AG08396 (cell line): ENCODE measurements at regions not wholly inside any gene's neighbourhood (a gene's known extent, or its start where the extent isn't known, plus 50 kb on each side); places are given as distances from the start of the nearest gene placed in this dataset.
A peak's percentile ranks its signal among the peaks of the same experiment; 100 is the strongest.
"Not testable (repeated sequence)": the region's sequence is repeated elsewhere in the genome, so short reads cannot be mapped to it uniquely, and the experiment has no call there.

Experiments
- DNase-seq: peaks from one replicate; pipeline ENCODE4 v3.0.0; 2012; ENCODE audit warnings: low spot score, mixed read lengths

DNA sequence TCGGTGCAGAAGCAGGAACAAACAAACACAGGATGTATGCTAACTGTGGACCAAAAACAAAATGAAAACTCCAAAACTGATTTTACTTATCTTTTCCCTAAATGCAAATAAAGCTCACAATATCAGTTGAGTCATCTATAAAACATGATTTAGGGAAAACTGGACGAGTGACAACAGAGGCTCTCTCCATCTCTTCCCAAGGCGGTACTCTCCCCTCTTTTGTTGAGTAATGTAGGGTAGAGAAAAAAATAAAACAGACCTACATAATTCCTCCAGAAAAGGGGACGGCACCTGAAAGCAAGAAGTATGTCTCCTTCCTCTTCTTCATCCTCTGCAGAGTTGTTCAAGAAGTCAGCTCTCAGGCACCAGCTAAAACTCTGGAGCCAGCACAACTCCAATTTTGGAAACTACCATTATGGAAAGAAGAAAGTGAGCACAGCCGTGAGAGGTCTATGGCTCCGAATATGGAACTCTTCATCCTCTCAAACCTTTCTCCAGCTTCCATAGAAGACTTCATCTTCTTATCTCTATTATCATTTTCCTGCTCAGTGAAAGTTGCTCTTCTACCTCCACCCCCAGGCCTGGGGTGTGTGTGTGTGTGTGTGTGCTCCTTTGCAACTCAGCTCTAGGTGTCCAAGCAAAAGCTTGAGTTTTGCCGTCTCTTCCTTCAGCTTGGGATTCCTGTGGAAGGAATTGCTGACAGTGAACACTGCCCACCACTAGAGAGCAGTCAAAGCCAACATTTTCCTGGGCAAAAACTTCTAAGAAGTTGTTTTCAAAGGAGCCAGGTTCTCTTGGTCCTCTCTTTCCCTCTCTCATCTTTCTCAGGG lies 155.4 kb downstream of the DIO2 start:
- DNase-seq: peak; percentile 60

DNA sequence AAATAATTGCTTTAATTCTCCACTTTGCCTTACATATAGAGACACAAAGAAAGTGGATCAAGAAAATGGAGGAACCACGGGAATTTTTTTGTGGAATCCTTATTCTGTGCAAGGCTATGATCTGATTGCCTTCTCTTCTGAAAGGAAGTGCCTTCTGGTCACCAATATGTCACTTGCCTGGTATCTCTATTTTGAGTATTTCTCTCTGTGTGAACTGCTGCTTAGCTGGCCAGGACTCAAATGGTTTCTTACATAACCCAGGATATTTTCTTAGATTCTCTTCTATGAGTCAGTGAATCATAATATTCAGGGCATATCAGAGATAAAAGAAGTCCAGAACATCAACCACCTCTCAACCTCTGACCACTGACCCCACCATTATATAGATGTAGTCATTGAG lies 156.1 kb downstream of the DIO2 start:
- DNase-seq: no peak

DNA sequence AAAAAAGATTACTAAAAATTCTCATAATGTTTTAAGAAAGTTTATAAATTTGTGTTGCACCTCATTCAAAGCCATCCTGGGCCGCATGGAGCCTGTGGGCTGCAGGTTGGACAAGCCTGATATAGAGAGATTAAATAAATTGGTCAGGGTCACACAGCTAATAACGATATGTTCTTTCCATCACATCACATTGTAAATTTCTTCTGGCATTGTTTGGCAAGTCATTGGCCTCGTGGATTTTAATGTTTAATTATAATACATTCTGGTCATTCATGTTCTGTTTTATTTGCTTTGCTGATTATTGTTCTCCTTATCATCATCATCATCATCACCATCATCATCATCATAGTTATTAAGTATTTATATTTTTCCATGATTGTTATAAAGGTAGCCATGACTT lies 157.3 kb downstream of the DIO2 start:
- DNase-seq: no peak

DNA sequence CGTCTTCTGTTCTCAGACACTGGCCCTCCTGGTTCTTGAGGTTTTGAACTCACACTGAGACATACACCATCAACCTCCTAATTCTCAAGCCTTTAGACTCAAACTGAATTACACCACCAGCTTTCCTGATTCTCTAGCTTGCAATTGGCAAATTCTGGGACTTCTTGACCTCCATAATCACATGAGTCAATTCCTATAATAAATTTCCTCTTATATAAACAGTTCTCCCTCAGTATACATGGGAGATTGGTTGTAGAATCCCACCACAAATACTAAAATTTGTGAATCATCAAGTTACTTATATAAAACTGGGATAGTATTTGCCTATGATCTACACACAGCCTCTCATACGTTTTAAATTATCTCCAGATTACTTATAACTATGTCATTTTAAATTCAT lies 162.2 kb downstream of the DIO2 start:
- DNase-seq: no peak

DNA sequence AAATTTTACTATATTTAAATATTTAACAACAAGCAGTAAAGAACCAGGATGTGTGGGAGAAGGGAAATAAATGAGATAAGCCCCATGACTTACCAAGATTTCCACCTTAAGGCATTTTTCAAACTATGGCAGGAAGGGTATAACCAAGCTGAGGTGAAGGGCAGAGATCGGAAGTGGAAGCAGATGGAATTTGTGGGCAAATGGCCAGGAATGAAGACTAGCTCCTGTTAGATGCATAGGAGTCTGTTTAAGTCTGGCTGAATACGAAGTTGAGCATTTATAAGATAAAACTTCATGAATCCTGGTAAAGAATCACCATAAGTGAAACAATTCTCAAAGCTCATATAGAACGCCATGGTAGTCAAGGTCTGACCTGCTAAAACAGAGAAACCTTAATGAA lies 163.5 kb downstream of the DIO2 start:
- DNase-seq: no peak

DNA sequence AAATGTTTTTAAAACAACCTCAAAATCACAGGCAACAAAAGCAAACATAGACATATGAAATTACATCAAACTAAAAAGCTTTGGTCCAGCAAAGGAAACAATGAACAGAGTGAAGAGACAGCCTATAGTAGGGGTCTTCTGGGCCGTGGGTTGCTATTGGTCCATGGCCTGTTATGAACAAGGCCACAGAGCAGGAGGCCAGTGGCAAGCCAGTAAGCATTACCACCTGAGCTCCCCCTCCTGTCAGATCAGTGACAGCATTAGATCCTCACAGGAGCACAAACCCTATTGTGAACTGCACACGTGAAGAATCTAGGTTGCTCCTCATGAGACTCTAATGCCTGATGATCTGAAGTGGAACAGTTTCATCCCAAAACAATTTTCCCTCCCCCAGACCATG lies 174.0 kb downstream of the DIO2 start:
- no peak for DNase-seq

DNA sequence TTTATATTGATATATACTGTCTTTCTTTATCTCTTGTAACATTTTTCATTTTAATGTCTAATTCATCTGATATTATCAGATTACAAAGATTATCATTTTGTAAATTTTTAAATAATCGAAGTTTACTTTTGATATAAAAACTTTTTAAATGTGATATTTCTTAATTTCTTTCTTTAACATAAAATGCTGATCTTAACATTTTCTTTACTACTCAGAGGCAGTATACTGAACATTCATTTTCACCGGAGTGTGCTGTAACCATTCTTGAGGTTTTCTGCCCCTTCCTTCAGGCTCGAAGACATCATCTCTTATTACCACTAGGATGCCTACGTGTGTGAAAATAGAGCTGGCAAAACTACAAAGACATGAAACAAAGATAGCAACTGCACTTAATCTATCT lies 186.9 kb downstream of the DIO2 start:
- no peak for DNase-seq

DNA sequence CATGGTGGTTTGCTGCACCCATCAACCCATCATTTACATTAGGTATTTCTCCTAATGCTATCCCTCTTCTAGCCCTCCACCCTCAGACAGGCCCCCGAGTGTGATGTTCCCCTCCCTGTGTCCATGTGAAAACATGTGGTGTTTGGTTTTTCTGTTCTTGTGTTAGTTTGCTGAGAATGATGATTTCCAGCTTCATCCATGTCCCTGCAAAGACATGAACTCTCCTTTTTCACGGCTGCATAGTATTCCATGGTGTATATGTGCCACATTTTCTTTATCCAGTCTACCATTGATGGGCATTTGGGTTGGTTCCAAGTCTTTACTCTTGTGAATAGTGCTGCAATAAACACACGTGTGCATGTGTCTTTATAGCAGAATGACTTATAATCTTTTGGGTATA lies 192.8 kb downstream of the DIO2 start:
- not testable (repeated sequence) for DNase-seq

DNA sequence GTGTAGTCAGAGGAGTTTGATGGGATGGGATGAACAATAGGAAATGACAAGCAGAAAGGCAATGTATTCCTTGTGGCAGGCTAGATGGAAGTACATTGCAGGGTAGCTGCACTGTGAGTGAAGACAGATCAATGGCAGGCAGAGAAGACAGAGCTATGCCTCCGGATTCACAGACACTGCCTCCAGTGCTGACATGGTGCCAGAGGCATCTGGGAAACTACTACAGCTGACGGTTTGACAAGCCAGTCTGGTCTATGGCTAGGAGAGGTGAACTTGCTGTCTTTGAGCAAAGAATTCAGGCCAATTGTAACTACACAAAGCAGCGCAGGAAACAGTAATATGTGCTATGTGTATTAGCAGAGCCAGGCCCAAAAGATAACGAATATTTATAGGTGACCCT lies 193.5 kb downstream of the DIO2 start:
- no peak for DNase-seq

DNA sequence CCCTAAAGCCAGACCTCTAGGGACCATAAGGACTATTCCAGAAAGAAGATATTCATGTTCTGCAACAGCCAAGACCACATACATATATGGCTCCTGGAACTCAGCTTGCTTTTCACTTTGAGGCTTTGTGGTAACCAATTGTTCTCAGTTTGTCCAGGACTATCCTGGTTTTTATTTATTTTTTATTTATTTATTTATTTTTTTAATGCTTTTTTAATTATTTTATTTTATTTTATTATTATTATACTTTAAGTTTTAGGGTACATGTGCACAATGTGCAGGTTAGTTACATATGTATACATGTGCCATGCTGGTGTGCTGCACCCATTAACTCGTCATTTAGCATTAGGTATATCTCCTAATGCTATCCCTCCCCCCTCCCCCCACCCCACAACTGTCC lies 201.1 kb downstream of the DIO2 start:
- not testable (repeated sequence) for DNase-seq

DNA sequence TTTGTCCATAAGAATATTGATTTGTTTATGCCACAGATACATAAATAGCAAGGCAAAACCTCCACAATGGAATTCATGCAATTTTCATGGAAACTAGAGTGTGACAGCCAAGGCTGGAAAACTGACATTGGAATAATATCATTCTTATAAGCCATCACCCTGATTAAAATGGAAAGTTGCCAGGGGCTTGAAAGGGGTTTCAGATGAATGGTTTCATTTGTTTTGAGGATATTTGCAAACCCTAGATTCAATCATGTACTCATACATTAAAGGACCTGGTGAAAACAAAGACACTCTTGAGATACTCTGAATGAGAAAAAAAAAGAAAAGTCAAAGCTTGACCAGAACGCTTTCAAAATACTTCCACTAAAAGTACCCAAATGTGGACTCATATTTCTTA lies 205.7 kb downstream of the DIO2 start:
- DNase-seq: no peak

DNA sequence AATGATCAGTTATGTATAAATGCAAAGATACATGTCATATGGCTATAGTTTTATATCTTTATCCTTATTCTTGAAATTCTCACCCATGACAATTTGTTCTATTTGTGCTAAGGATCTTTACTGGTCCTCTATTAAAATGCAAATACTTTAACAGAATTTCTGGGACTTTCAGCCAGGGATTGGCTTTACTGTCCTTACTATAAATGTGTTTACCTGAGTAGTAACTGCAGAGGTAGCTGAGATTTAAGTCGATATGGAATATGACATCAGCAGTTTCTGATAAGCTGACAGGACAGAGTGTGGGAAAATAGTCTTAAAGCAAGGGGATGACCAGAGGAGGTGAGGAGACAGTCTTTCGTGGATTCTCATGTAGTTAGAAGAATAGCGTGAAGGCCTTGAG lies 206.4 kb downstream of the DIO2 start:
- DNase-seq: no peak

DNA sequence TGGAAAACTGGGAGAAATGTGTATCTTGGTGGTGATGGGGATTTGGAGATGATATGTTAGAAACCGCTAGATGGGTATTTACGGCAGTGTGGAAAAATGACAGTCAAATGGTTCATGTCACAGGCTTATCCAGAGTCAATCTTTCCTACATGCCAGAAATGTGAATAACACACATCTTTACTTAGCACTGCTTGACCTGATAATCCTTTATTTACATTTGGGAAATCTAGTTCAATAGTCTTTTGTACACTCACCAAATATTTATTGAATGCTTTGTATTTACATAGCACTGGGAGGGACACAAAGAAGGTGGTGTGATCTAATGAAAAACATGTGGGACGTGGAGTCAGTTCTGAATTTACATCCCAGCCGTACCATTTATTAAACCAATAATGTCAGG lies 208.2 kb downstream of the DIO2 start:
- peak; percentile 3 for DNase-seq

DNA sequence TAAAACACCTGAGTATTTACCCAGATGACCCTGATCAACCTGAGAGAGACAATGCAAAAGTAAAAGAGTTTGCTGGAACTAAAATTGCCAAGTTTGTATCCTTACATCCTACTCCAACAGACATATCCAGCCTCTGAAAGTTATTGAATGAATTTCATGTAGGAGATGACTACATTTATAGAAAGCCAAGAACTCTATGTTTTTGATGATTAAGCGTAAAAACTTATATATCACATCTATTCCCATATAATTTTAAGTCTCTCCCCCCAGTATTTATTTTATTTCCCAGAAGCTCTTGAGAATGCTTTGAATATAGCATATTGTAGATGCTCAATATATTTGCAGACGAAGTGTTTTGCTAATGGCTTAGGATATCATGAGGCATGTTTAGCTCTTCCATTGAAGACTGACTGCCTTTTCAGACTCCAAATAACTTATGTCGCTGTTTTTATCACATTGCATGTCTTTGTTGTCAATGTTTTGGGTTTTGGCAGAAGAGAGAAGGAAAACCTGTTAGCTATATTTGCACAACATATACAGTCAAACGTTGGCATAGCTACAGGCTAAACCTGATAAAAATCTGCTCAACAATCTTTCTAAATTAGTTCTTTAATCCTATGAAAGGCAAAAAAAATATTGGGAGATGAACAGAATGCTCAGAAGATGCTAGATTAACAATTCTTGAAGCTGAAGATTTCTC lies 213.6 kb downstream of the DIO2 start:
- no peak for DNase-seq

DNA sequence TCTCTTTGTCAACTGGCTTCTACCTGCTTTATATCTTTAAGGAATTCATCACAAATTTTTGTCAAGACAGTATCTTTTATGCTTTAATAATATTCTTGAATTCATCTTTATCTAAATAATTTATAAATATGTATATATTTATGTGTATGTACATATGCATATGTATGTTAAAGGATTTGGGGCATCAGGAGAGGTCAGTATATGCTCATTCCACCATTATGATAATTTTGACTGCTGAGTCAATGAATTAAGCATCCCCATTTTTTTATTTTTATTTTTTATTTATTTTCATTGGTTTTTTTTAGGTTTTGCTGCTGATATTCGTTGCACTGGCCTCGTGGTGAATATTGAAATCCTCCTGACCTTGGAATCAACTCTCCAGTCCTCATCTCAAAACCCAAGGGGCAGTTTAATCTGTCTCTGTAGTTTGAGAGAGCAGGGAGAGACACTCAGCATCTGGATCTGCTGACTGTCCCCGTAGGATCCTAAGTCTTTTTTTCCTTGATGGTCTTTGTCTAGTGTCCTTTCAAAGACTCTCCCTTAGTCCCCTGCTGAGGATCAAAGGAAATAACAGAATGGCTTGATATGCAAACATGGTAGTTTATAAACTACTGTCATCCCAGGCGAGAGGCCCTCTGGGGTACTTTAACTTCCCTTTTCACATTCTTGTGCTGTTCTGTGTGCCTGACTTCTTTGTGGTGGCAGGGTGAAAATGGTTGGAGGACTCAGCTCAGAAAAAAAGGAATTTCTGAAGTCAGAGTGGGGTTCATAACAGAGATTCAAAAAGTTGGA lies 218.7 kb downstream of the DIO2 start:
- DNase-seq: no peak

DNA sequence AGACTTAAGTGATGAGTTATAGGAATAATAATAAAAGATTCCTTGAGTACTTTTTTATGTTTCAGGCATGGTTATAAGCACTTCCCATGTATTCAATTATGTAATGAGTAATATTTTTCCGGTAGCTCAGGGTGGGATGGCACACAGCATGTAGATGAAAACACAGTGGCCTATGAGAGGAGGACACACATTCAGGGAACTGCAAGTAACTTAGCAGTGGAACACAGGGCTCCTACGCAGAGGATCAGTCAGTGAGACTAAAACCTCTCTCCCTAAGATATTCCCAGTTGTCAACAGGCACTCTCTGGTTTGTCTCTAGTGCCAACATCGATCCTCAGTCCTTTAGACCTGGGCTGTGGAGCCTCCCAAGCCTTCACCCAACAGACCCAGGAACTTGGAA lies 219.4 kb downstream of the DIO2 start:
- DNase-seq: no peak

DNA sequence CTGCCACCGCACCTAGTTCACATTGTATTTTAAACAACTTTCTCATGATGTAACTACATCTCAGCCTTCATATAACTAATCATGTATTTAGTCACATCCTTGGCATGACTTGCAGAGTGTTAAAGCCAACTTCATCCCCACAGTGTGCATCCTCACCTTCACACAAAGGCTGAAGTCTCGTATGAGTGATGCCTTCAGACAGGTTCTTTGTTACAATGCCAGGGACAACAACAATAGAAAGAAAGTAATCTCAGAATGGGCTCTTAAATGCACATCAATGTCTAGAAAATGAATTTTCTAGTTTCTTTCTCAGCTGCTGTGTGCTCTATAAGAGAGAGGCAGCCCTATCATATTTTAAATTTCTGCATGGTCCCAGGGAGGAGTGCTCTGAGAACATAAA lies 221.3 kb downstream of the DIO2 start:
- no peak for DNase-seq

DNA sequence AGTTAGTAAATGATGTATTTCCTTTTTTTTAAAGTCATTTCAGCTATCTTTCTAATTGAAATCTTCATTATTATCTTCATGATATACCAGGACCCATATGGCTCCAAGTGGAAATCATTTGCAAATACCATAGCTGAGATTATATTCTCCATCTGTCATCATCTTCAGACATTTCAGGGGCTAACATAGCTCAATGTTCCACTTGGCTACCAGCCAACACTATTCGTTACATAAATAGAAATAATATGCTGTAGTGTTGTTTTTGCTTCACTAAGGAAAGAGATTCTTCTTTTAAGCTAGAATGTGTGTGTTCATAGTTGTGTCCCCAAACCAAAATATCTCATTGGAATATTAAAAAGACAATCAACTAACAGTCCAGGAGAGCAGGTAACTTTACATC lies 225.1 kb downstream of the DIO2 start:
- no peak for DNase-seq

DNA sequence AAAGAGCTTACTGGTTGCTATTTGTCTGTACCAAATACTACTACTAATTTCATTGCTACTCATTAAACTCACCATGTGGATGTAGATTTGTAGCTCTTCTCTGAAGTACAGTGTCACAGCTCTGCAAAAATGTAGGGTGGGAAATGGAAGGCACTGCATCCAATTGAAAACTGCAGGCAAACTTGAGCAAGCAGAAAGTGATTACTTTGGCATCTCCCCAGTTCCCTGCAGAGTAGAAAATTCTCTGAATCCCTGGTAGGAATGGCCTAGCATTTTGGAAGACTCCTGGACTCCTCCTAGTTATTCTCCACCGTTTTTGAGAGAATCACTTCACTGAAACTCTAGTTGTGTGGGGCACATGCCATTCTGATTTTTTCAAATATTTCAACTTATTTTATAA lies 239.1 kb downstream of the DIO2 start:
- DNase-seq: no peak

DNA sequence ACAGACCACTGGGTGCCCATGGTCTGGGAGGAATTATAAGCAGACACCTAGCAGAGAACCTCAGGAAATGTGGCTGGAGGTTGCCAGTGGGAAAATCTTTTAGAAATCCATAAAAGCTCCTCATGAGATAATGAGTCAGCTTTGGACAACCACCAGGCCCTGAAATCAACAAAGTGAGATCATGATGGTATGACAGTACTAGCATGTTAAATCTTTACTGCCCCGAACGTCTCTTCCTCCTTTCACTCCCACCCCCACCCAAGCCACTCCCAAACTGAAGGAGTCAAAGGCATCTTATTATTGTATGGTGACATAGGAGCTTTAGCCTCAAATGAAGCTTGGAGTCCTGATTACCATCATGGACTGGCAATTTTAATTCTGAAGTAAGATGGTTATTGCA lies 240.0 kb downstream of the DIO2 start:
- peak; percentile 6 for DNase-seq

DNA sequence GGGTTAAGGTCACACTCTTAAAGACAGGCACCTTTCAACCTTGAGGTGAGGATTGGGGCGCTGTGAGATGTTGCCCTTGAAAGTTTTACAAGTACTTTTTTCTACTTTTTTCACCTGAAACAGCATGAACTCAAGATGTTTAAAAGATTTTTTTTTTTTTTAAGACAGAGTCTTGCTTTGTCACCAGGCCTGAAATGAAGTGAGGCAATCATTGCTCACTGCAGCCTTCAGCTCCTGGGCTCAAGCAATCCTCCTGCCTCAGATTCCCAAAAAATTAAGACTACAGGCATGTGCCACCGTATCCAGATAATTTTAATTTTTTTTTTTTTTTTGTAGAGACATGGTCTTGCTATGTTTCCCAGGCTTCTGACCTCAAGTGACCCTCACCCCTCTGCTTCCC lies 243.9 kb downstream of the DIO2 start:
- DNase-seq: no peak

DNA sequence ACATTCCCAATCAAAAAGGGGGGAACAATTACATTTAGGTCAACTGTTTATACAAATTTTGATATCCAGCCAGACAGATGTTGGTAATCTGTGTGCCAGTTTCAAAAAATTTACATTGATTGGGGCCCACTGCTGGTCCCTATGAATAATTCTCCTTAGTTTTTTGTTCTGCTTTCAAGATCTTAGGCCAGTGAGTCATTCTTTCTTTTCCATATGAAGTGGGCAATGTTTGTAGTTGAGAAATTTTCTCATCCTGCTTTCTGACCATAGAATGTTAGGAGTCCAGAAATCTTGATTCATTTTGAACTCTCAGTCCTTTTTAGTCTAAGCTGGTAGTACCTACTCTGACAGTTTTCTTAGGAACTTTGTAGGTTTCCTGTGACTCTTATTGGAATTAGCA lies 244.3 kb downstream of the DIO2 start:
- no peak for DNase-seq

DNA sequence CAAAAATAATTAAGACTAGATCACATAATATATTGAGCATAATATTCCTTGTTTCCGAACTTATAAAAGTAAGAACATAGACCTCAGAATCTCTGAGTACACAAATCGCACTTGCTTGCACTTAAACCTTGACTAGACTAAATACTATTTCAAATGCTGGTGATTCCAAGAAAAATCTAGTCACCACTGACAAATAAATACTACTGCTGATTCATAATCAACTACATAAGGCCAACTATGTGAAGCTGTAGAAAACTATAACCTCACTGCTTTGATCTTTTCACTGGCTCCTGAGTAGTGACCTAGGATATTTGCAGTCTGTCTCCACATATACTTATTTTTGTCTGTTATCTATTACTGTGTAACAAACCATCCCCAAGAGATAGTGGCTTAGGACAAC lies 245.4 kb downstream of the DIO2 start:
- no peak for DNase-seq
